HUES6 (cell line): ENCODE measurements at regions not wholly inside any gene's neighbourhood (a gene's known extent, or its start where the extent isn't known, plus 50 kb on each side); places are given as distances from the start of the nearest gene placed in this dataset.

Experiments
- H3K27ac ChIP-seq: 2 replicates; pipeline ENCODE4 v1.7.0; 2013; ENCODE audit warnings: low read depth, mild to moderate bottlenecking, low read length, inconsistent platforms
- H3K27me3 ChIP-seq: 2 replicates; pipeline ENCODE4 v1.6.1; 2013; ENCODE audit warnings: low read length; ENCODE audit not compliant: control insufficient read depth, insufficient read depth
- H3K36me3 ChIP-seq: 2 replicates; pipeline ENCODE4 v1.6.1; 2013; ENCODE audit warnings: low read length; ENCODE audit not compliant: control insufficient read depth, insufficient read depth
- H3K4me1 ChIP-seq: 2 replicates; pipeline ENCODE4 v1.6.1; 2013; ENCODE audit warnings: low read length; ENCODE audit not compliant: control insufficient read depth, insufficient read depth
- H3K4me3 ChIP-seq: 2 replicates; pipeline ENCODE4 v1.5.1; 2013; ENCODE audit warnings: low read depth, low read length
- H3K9ac ChIP-seq: one replicate; pipeline ENCODE4 v1.6.1; 2013; ENCODE audit warnings: mild to moderate bottlenecking, low read length
- H3K9me3 ChIP-seq: 2 replicates; pipeline ENCODE4 v1.6.1; 2013; ENCODE audit warnings: low read depth, low read length; ENCODE audit not compliant: control insufficient read depth, insufficient read depth

DNA sequence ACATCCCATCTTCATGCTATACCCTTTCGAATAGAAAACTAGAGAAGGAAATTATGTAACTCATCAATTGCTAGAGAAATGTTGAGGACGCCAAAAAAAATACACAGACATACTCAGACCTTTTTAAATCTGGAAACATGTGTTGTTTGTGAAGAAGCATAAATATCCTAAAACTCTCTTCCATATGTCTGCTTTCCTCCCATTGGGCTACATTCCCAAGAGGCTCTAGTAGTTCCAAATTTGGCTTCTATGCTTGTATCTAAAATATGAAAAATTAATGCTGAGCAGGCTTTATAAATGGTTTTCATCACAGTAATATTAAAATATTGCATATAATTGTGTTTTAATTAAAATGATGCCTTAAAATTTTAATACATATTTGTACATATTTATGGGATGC is 297.9 kb upstream of the PSMD7 start:
- Histone ChIP-seq H3K36me3 (no peaks in the 10 kb centered on the region), H3K4me1 (no peaks in the 10 kb centered on the region), H3K9ac (no peak overlapping the region), H3K4me3 (no peak overlapping the region), H3K27ac (no peak overlapping the region), H3K9me3 (peaks cover 9% of the 10 kb centered on the region; the same call in 1 of the 2 replicates), H3K27me3 (no peaks in the 10 kb centered on the region)

DNA sequence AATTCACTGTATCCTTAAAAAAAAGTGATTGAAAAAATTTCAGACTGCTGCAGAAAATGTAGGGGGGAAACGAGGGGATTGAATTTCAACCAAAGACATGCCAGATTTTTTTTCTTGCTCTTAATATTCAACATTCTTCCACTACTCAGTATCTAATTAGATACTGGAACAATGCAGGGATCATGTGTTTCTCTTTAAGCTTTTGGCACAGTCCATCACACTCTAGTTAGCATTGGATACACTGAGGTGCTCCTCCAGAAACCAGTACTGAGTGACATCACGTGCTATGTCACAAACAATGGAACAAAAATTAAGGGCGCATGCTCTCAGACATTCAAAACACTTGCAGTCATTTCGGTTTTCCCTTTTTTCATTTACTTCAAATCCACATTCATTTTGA is 298.6 kb upstream of the PSMD7 start:
- Histone ChIP-seq H3K4me1 (no peaks in the 10 kb centered on the region), H3K4me3 (no peak overlapping the region), H3K9ac (no peak overlapping the region), H3K27me3 (no peaks in the 10 kb centered on the region), H3K27ac (no peak overlapping the region), H3K9me3 (peaks cover 7% of the 10 kb centered on the region; the same call in 1 of the 2 replicates), H3K36me3 (no peaks in the 10 kb centered on the region)

DNA sequence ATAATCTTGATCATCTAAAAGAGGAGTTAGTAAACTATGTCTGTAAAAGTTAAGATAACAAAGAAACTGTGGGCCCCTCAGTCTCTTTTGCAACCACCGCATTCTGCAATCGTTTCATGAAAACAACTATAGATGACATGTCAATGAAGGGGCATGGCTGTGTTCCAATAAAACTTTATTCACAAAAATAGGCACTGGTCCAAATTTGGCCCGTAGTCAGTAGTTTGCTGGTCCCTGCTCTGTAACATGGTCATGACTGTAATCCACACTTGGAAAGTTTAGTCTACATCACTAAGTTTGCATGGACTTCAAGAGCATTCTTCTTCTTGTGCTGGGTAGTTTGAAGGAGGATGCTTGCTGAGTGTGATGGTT is 299.3 kb upstream of the PSMD7 start:
- Histone ChIP-seq H3K36me3 (no peaks in the 10 kb centered on the region), H3K4me3 (no peak overlapping the region), H3K4me1 (no peaks in the 10 kb centered on the region), H3K27me3 (no peaks in the 10 kb centered on the region), H3K9me3 (peaks cover under 1% of the 10 kb centered on the region; the same call in 1 of the 2 replicates), H3K9ac (no peak overlapping the region), H3K27ac (no peak overlapping the region)

DNA sequence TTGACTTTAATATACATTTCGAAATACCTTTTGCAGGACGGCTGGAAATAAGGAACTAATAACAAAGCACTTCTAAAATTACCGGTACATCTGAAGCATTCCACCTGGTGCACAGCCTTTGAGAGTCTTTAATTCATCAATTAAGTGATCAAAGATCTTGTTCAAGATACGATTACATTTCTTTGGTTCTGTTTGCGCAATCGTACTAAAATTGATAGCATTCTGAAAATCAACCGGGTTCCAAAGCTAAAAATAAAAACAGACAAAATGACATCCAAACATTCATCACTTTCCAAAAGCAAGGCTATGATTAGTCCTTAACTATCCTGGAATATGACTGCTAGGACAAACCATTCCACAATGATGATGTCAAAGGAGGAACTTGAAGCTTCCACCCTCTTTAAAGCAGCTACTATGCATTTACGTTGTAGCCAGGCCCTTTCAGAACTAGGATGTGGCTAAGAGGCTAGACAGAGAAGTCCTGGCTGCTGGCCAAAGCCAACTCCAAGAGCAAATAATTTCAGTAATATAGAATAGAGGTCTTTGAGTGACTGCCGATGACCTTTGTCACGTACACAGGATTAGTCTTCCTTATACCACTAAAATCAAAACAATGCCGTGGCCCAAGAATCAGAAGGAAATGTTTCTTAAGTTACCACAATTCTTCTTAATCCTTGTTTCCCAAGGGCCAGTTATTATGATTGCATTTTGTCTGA is 299.8 kb upstream of the PSMD7 start:
- no peaks in the 10 kb centered on the region for H3K27me3 ChIP-seq
- no peak overlapping the region for H3K9ac ChIP-seq
- no peaks in the 10 kb centered on the region for H3K4me1 ChIP-seq
- no peak overlapping the region for H3K27ac ChIP-seq
- no peaks in the 10 kb centered on the region for H3K36me3 ChIP-seq
- no peaks in the 10 kb centered on the region for H3K9me3 ChIP-seq
- H3K4me3 ChIP-seq: no peak overlapping the region

DNA sequence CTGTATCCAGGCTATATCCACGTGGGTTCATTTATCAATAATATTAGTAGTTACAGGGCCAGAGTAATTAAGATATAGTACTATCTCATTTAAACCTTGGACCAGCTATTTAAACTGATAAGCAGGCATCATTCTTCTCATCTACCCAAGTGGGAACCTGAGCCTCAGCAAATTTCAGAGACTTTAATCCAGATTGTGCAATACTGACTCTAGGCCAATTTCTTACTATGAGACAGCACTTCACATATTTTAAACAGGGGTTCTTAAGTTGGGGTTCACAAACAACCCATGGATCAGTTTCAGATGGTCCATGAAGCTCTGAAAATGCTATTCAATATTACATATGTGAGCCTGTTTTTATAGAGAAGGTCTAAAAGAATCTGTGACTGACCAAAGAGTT is 302.7 kb upstream of the PSMD7 start:
- no peak overlapping the region for H3K4me3 ChIP-seq

DNA sequence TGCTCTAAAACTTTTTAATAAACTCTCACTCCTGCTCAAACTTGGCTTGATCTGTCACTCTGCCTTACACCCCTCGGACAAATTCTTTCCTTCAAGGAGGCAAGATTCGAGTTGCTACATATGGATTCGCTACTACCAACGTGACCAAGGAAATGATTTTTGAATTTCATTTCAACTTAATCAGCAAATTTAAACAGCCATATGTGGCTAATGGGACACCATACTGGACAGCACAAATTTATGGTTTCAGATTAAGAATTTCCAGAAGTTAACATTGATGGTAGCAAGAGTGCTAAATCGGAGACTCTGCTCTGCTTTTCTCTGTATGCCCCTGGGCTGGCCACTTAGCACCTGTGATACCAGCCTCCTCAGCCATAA is 318.2 kb upstream of the PSMD7 start:
- H3K4me3 ChIP-seq: no peak overlapping the region
- no peak overlapping the region for H3K9ac ChIP-seq

More for the DNA sequence above, 302.7 kb upstream of the PSMD7 start:
- Histone ChIP-seq H3K27ac (no peak overlapping the region), H3K36me3 (no peaks in the 10 kb centered on the region), H3K4me1 (no peaks in the 10 kb centered on the region), H3K9me3 (no peaks in the 10 kb centered on the region), H3K9ac (no peak overlapping the region), H3K27me3 (no peaks in the 10 kb centered on the region)

DNA sequence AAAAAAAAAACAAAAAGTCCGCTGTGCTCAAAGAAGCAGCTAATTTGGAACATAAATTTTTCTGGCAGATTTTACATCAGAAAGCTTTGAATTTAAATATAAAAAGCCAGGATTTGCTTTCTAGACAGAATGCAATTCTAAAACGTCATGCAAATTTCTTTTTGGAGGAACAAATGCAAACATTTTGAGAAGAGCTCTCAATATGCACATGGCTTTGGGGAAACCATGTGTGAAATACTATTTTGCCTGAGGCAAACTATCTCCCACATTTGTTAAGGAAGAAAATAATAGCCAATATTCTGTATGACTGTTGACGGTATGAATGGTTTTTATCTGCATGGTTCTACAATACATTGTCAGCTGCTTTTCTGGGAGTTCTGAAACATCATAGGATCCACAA is 320.0 kb upstream of the PSMD7 start:
- Histone ChIP-seq H3K9me3 (peaks cover 4% of the 10 kb centered on the region; the same call in 1 of the 2 replicates), H3K27me3 (no peaks in the 10 kb centered on the region), H3K4me1 (peaks cover 3% of the 10 kb centered on the region; the same call in 1 of the 2 replicates), H3K36me3 (no peaks in the 10 kb centered on the region), H3K4me3 (no peak overlapping the region), H3K9ac (no peak overlapping the region), H3K27ac (no peak overlapping the region)

More for the DNA sequence above, 318.2 kb upstream of the PSMD7 start:
- Histone ChIP-seq H3K36me3 (no peaks in the 10 kb centered on the region), H3K9me3 (peaks cover 14% of the 10 kb centered on the region; the same call in 1 of the 2 replicates), H3K4me1 (peaks cover 3% of the 10 kb centered on the region; the same call in 1 of the 2 replicates), H3K27ac (no peak overlapping the region), H3K27me3 (no peaks in the 10 kb centered on the region)

DNA sequence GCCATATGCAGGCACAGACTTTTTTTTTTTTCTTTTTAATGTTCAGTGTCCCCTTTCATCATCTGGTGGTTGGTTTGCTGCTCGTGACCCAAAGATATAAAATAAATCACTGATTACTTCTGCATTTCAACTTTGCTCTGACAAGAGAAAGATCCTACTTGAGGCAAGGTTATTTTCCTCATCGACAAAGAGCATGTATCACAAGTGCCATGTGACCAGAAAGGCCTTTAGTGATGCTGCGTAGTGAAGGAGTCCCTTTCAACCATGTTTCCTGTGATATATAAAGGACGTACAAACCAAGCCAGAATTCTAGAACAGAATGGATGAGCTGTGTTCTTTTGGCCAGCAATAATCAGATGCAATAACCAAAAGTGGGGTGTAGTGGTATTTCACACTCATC is 323.4 kb upstream of the PSMD7 start:
- Histone ChIP-seq H3K27me3 (no peaks in the 10 kb centered on the region), H3K4me3 (no peak overlapping the region), H3K9me3 (no peaks in the 10 kb centered on the region), H3K27ac (no peak overlapping the region), H3K9ac (no peak overlapping the region), H3K36me3 (no peaks in the 10 kb centered on the region), H3K4me1 (peaks cover 3% of the 10 kb centered on the region; the same call in 1 of the 2 replicates)

DNA sequence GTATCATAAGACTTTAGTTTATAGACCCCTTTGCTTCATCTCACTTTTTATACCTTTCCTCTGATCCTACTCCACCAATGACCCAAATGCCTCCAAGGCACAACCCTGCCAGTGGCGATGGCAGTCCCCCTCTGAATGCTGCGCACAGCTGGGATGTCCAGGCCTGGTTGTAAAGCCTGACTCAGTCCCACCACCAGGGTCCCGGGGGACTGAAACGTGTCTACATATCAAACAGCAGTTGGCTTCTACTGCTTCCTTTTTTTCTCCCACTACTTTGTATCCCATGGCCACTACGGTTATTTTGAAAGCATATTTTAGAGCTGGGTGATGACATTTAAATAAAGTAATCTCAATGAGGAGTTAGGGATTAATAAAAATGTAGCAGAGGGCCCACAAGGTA is 329.8 kb upstream of the PSMD7 start:
- no peak overlapping the region for H3K27ac ChIP-seq
- H3K4me1 ChIP-seq: no peaks in the 10 kb centered on the region
- H3K36me3 ChIP-seq: no peaks in the 10 kb centered on the region
- H3K9ac ChIP-seq: no peak overlapping the region
- no peaks in the 10 kb centered on the region for H3K27me3 ChIP-seq
- no peak overlapping the region for H3K4me3 ChIP-seq
- H3K9me3 ChIP-seq: 0 out of 2 replicates have a peak, but pooled peaks cover 4% of the 10 kb centered on the region

DNA sequence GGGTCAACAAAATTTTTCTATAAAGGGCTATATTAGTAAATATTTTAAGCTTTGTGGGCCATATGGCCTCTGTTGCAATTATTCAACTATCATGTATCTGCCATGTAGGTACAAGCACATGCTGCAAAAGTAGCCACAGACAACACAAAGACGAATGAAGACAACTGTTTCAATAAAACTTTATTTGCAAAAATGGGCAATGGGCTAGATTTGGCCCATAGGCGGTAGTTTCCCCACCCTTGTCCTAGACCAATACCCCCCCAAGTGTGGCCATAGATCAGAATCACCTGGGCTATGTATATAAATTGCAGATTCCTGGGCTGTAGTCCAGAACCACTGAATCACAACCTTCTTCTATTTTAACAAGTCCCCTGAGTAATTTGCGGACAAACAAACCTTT is 331.0 kb upstream of the PSMD7 start:
- Histone ChIP-seq H3K9me3 (0 out of 2 replicates have a peak, but pooled peaks cover 7% of the 10 kb centered on the region), H3K9ac (no peak overlapping the region), H3K36me3 (no peaks in the 10 kb centered on the region), H3K4me3 (no peak overlapping the region), H3K27ac (no peak overlapping the region), H3K27me3 (no peaks in the 10 kb centered on the region), H3K4me1 (no peaks in the 10 kb centered on the region)

DNA sequence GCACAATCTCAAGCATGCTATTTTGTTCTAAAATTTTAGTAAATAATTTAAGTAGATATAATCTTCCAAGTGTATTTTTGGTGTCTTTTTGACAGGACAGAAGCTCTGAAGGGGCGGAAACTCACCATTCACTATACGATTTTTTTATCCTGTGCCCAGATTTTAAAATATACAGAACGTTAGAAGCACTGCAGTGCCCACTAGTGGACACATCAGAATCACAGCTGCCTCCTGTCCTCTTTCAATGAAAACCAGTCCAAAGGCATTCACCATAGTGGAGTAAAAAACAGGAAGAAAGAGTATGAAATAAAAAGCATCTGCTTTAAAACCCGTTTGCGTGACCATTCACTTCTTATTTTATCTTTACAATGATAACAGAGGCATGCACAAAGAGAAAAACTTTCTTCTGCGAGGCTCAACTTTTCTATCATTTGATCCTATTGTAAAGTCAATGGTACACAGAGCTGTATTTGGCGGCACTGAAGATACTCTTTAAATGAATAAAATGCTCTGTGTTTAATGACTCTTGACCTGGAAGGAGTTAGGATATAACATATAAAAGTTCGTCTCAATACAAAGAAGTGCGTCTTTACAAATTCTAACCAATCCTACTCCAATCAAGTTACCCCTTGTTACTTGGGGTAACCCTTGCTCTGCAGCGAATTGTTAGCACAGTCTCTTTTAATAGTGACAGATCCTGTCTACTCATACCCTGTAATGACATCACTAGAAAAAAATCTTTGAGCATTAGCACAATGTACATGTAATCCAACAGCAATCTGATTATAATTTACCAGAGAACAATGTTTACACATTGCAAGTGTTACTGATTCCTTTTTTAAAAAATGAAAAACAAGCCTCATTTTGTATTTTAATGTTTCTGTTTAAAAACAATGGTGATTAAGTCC is 339.8 kb upstream of the PSMD7 start:
- Histone ChIP-seq H3K4me1 (no peaks in the 10 kb centered on the region), H3K9ac (no peak overlapping the region), H3K27ac (no peak overlapping the region), H3K27me3 (no peaks in the 10 kb centered on the region), H3K4me3 (no peak overlapping the region), H3K36me3 (no peaks in the 10 kb centered on the region), H3K9me3 (0 out of 2 replicates have a peak, but pooled peaks cover 4% of the 10 kb centered on the region)
